Brain microvascular endothelial cell (primary cell): ENCODE measurements at regions not wholly inside any gene's neighbourhood (a gene's known extent, or its start where the extent isn't known, plus 50 kb on each side); places are given as distances from the start of the nearest gene placed in this dataset.

Experiments
- DNase-seq: peaks from one replicate; pipeline ENCODE4 v3.0.0-alpha.2; 2020
- H3K27ac ChIP-seq: fragments of 250-450 bp; sonication (Bioruptor Pico); 2 replicates; pipeline ENCODE4 v1.5.1; 2020; ENCODE audit warnings: mild to moderate bottlenecking, moderate library complexity
- H3K27me3 ChIP-seq: fragments of 250-450 bp; sonication (Bioruptor Pico); replicated peaks from 2 replicates; pipeline ENCODE4 v1.5.1; 2020; ENCODE audit warnings: mild to moderate bottlenecking
- H3K36me3 ChIP-seq: fragments of 250-450 bp; sonication (Bioruptor Pico); replicated peaks from 2 replicates; pipeline ENCODE4 v1.5.1; 2020; ENCODE audit warnings: mild to moderate bottlenecking
- H3K4me3 ChIP-seq: 2 replicates; pipeline ENCODE4 v1.5.1; 2011; ENCODE audit warnings: low read depth, mild to moderate bottlenecking, control low read depth, low read length, moderate library complexity
- in situ Hi-C: cut with HindIII; loops from 2 replicates; pipeline ENCODE4 v1.10.0; 2017; ENCODE audit warnings: low sequenced_read_pairs, low pct_ligation_motif_present
- TF ChIP-seq, protein P1 (sequence below): IDR thresholded peaks from 2 replicates; pipeline ENCODE4 v1.5.1; 2011; ENCODE audit warnings: low read depth, mild to moderate bottlenecking, moderate library complexity, low read length, control low read depth, inconsistent platforms; ENCODE audit errors: missing control alignments

DNA sequence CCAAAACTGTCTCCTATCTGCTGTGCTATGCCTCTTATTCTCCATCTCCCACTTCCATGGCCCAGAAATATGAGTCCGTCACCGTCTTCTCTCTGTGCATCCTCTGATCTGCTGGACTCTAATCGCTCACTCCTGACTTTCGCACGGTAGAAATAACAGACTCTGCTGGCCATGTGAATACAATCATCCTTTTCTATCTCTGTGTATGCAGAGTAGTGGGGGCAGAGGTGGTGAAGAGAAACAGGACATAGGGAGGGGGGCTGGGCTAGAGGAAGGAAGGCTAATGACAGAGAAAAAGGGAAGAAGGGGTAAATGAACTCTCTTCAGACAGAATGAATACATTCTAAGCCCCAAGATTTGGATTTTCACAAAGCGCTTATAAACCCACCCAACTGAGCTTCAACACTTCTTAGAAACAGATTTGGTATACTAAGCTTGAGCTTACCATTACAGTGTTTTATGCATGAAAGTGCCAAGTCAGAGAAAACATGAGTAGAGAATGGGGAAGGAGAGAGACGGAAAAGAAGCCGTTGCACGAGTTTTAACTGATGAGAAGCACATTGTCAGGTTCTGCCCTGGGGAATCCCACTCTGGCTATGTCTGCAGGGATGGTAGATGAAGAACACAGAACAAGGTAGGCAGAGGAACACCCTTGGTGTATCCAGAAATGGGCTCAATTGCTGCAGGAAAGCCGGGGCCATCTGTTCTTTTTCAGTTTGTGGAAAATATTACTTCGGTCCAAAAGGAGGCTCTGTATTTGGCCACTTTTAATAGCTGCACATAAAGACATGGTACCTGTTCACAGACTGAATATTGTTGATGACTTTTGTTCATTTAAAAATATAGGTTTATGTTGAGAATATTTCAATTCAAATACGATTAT lies 324.7 kb downstream of the ETS1 start:
- TF ChIP-seq, protein P1, sequence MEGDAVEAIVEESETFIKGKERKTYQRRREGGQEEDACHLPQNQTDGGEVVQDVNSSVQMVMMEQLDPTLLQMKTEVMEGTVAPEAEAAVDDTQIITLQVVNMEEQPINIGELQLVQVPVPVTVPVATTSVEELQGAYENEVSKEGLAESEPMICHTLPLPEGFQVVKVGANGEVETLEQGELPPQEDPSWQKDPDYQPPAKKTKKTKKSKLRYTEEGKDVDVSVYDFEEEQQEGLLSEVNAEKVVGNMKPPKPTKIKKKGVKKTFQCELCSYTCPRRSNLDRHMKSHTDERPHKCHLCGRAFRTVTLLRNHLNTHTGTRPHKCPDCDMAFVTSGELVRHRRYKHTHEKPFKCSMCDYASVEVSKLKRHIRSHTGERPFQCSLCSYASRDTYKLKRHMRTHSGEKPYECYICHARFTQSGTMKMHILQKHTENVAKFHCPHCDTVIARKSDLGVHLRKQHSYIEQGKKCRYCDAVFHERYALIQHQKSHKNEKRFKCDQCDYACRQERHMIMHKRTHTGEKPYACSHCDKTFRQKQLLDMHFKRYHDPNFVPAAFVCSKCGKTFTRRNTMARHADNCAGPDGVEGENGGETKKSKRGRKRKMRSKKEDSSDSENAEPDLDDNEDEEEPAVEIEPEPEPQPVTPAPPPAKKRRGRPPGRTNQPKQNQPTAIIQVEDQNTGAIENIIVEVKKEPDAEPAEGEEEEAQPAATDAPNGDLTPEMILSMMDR, result no peak
- no peaks in the 10 kb centered on the region for H3K36me3 ChIP-seq
- in situ Hi-C loops, result no loop called here
- no peaks in the 10 kb centered on the region for H3K27me3 ChIP-seq
- no peak overlapping the region for H3K27ac ChIP-seq
- DNase-seq, result no peak
- H3K4me3 ChIP-seq, result no peak overlapping the region

DNA sequence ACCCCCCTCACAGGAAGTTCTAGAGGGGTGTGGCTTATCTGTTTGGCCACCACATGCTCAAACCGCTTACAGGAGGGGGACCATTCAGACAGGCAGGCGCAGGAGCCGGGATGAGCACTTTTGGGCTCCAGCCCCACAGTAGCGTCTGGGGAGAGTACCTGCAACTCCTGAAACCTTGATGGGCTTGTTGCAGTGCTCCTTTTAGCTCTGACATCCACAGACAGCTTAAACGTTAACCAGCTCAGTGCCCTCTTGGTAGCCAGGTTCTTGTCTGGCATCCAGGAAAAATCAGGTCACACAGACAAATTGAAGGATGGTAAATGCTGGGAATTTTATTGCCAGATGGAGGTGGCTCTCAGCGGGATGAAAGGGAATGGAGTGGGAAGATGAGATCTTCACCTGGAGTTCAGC lies 326.3 kb downstream of the ETS1 start:
- in situ Hi-C loops, result no loop called here
- no peak overlapping the region for H3K27ac ChIP-seq
- TF ChIP-seq, protein P1, result no peak
- no peaks in the 10 kb centered on the region for H3K27me3 ChIP-seq
- H3K36me3 ChIP-seq, result no peaks in the 10 kb centered on the region
- H3K4me3 ChIP-seq, result no peak overlapping the region
- DNase-seq, result no peak

DNA sequence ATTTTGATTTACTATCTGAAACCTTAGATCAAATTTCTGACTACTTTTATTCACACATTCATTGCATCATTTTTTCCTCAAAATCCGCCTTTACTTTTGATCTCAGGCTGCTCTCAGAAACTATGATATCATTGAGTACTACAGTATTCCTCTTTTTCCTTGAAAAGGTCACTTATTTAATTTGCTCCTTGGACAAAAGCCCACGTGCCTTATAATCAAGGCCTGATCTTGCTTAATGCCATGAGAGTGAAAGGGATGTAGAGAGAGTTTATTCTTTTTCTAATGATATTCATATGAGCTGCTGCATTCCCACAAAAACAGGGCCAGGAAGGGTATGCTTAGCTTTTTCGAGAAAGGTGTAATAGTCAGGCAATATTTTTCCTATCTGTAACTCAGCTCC lies 327.0 kb downstream of the ETS1 start:
- TF ChIP-seq, protein P1, result no peak
- Histone ChIP-seq H3K4me3 (no peak overlapping the region), H3K36me3 (no peaks in the 10 kb centered on the region), H3K27ac (no peak overlapping the region), H3K27me3 (no peaks in the 10 kb centered on the region)
- in situ Hi-C loops, result no loop called here
- no peak for DNase-seq

DNA sequence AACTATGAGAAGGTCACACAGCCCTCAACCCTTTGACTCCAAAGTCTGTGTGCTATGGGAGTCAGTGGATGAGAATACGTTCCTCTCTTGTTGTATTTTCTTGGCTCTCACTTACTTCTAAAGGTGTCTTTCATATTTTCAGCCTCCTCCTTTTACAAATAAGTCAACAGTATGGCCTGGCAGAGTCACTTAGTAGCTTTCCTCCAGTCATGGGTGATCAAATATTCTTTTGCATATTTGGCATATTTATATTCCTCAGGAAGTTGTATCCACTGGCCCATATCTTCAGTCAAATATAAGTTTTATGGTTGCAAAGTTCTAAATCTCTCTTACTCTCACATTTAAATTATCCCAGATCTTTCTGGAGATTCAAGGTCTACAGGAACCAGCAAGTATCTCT lies 327.5 kb downstream of the ETS1 start:
- Histone ChIP-seq H3K36me3 (no peaks in the 10 kb centered on the region), H3K27me3 (no peaks in the 10 kb centered on the region), H3K4me3 (no peak overlapping the region), H3K27ac (no peak overlapping the region)
- TF ChIP-seq, protein P1, result no peak
- no peak for DNase-seq
- in situ Hi-C loops, result no loop called here

DNA sequence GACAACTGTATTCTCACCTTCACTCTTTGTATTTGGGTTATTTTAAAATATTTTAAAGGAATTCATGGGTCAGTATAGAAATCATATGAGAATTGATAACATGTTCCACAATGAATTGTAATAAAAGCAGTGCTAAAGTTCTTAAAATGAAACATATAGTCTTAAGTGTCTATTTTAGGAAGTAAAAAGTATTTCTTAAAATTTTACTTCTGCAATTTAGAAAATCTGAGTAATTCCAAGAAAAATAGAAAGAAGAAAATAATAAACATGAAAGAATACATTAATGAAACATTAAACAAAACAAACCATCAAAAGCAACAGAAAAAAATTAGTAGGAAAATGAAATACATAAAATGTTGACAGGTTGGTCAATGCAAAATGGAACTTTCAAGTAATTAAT lies 332.4 kb downstream of the ETS1 start:
- Histone ChIP-seq H3K4me3 (no peak overlapping the region), H3K27ac (no peak overlapping the region), H3K36me3 (no peaks in the 10 kb centered on the region), H3K27me3 (no peaks in the 10 kb centered on the region)
- in situ Hi-C loops, result no loop called here
- no peak for DNase-seq
- TF ChIP-seq, protein P1, result no peak

DNA sequence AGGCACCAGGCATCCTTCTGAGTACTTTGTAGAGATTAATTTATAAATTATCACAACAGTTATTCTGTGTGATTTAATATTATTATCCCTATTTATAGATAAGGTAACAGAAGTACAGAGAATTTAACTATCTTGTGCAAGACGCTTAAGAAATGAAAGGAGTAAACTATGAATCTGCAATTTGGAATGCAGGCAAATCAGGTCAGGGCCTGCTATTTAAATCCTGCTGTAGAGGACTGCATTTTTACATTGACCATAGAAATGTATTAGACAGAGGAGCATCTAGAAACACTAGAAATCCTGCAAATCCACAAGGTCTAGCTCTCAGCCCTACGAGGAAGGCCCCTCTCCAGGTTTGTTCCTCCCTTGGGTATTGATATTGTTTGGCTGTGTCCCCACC lies 336.2 kb downstream of the ETS1 start:
- Histone ChIP-seq H3K27ac (no peak overlapping the region), H3K4me3 (no peak overlapping the region), H3K27me3 (no peaks in the 10 kb centered on the region), H3K36me3 (no peaks in the 10 kb centered on the region)
- in situ Hi-C loops, result no loop called here
- DNase-seq, result no peak
- TF ChIP-seq, protein P1, result no peak
